PC-9 (cell line): ENCODE measurements at regions not wholly inside any gene's neighbourhood (a gene's known extent, or its start where the extent isn't known, plus 50 kb on each side); places are given as distances from the start of the nearest gene placed in this dataset.

Experiments used
- BruUV-seq: library from RNA; stranded (reverse); fragments of 400-500 nt; replicated peaks from 2 replicates; lab custom pipeline; 2021; lab: Mats Ljungman, UMichigan
- CTCF ChIA-PET: fragments of 300-600 bp; sonication (Branson Sonifier 250); formaldehyde crosslinking; loops from one replicate; lab custom pipeline; 2022; ENCODE audit warnings: antibody characterized with exemption; lab: Charles Lee
- POLR2A ChIA-PET: fragments of 300-600 bp; sonication (Branson Sonifier 250); formaldehyde crosslinking; loops from one replicate; lab custom pipeline; 2022; ENCODE audit warnings: antibody characterized with exemption; ENCODE audit not compliant: unreplicated experiment; lab: Charles Lee
- DNase-seq, 2 experiments: peaks; one replicate each; pipeline versions ENCODE4 v3.0.0 to v3.0.0-alpha.2; 2015 to 2022; ENCODE audit warnings: mixed read lengths in 1 of 2
- H2AFZ ChIP-seq: fragments of 200-600 bp; sonication (generic); 2 replicates; pipeline ENCODE4 v1.8.1; 2017; ENCODE audit warnings: antibody characterized with exemption
- H3F3A ChIP-seq: fragments of 200-600 bp; sonication (generic); 2 replicates; pipeline ENCODE4 v1.8.1; 2017; ENCODE audit warnings: antibody characterized with exemption, mild to moderate bottlenecking, low read depth; ENCODE audit not compliant: insufficient read depth
- H3K27ac ChIP-seq: fragments of 200-600 bp; sonication (generic); 2 replicates; pipeline ENCODE4 v1.6.1; 2016; ENCODE audit warnings: mixed run types
- H3K27me3 ChIP-seq: fragments of 200-600 bp; sonication (generic); 2 replicates; pipeline ENCODE4 v1.6.1; 2016; ENCODE audit warnings: low read depth, mixed run types; ENCODE audit not compliant: insufficient read depth
- H3K36me3 ChIP-seq: fragments of 200-600 bp; sonication (generic); 2 replicates; pipeline ENCODE4 v1.6.1; 2016; ENCODE audit warnings: low read depth, mixed run types
- H3K4me1 ChIP-seq: fragments of 200-600 bp; sonication (generic); replicated peaks from 2 replicates; pipeline ENCODE4 v1.6.1; 2016; ENCODE audit warnings: mixed run types; ENCODE audit not compliant: insufficient read depth
- H3K4me2 ChIP-seq: fragments of 200-600 bp; sonication (generic); 2 replicates; pipeline ENCODE4 v1.6.1; 2017; ENCODE audit warnings: mixed run types
- H3K4me3 ChIP-seq: fragments of 200-600 bp; sonication (generic); 2 replicates; pipeline ENCODE4 v1.6.1; 2016; ENCODE audit warnings: mixed run types
- H3K79me2 ChIP-seq: fragments of 200-600 bp; sonication (generic); 2 replicates; pipeline ENCODE4 v1.6.1; 2017; ENCODE audit warnings: low read depth, mixed run types
- H3K9me2 ChIP-seq: fragments of 200-600 bp; sonication (generic); 2 replicates; pipeline ENCODE4 v1.8.1; 2017; ENCODE audit warnings: mild to moderate bottlenecking; ENCODE audit not compliant: insufficient read depth
- H3K9me3 ChIP-seq: fragments of 200-600 bp; sonication (generic); 2 replicates; pipeline ENCODE4 v1.8.1; 2016; ENCODE audit warnings: low read depth; ENCODE audit not compliant: insufficient read depth
- H4K20me1 ChIP-seq: fragments of 200-600 bp; sonication (generic); 2 replicates; pipeline ENCODE4 v1.8.1; 2017; ENCODE audit not compliant: insufficient read depth
- CTCF ChIP-seq: fragments of 200-600 bp; sonication (generic); conservative IDR thresholded peaks from 2 replicates; pipeline ENCODE4 v1.6.1; 2017; ENCODE audit warnings: mixed run types, antibody characterized with exemption, mild to moderate bottlenecking, moderate library complexity
- EZH2 ChIP-seq: fragments of 200-600 bp; sonication (generic); IDR thresholded peaks from 2 replicates; pipeline ENCODE4 v1.8.0; 2017; ENCODE audit warnings: antibody characterized with exemption, low read depth
- intact Hi-C: fragments of 100-400 bp; cut with micrococcal nuclease; formaldehyde crosslinking; loops from one replicate; pipeline ENCODE4 v1.10.0; 2022; ENCODE audit not compliant: unreplicated experiment

- Histone ChIP-seq H3F3A (no peaks in the 10 kb centered on the region), H3K4me2 (no peak overlapping the region), H3K9me2 (no peaks in the 10 kb centered on the region), H3K27me3 (no peaks in the 10 kb centered on the region), H3K79me2 (no peaks in the 10 kb centered on the region), H4K20me1 (no peaks in the 10 kb centered on the region), H2AFZ (no peak overlapping the region), H3K4me3 (no peak overlapping the region), H3K27ac (no peak overlapping the region), H3K36me3 (no peaks in the 10 kb centered on the region), H3K9me3 (no peaks in the 10 kb centered on the region), H3K4me1 (no peaks in the 10 kb centered on the region)
- no TSS peak for BruUV-seq
- no peak for DNase-seq
- CTCF ChIA-PET, result no interaction called here
- POLR2A ChIA-PET, result no interaction called here
- intact Hi-C loops, result no loop called here
- TF ChIP-seq CTCF (no peak), EZH2 (no peak)
These were observed 171.5 kb upstream of the EDNRA start for GRCh38 chr4:147309434-147309833.

- no peaks in the 10 kb centered on the region for H3K36me3 ChIP-seq
- H3K27me3 ChIP-seq, result no peaks in the 10 kb centered on the region
- H3K79me2 ChIP-seq, result no peaks in the 10 kb centered on the region
- H4K20me1 ChIP-seq, result no peaks in the 10 kb centered on the region
- no peak for TF ChIP-seq CTCF
- no peak for TF ChIP-seq EZH2
- H3F3A ChIP-seq, result no peaks in the 10 kb centered on the region
- no peak overlapping the region for H3K4me2 ChIP-seq
- ChIA-PET POLR2A (no interaction called here), CTCF (no interaction called here)
- no peak overlapping the region for H3K4me3 ChIP-seq
- no peaks in the 10 kb centered on the region for H3K9me2 ChIP-seq
- no peaks in the 10 kb centered on the region for H3K9me3 ChIP-seq
- intact Hi-C loops, result no loop called here
- no TSS peak for BruUV-seq
- DNase-seq, result no peak
- H2AFZ ChIP-seq, result no peak overlapping the region
- H3K27ac ChIP-seq, result no peak overlapping the region
- no peaks in the 10 kb centered on the region for H3K4me1 ChIP-seq
These were observed 170.6 kb upstream of the EDNRA start for GRCh38 chr4:147310312-147310711.

- Histone ChIP-seq H3K4me1 (no peaks in the 10 kb centered on the region), H3K27ac (no peak overlapping the region), H3K27me3 (no peaks in the 10 kb centered on the region), H3K9me2 (no peaks in the 10 kb centered on the region), H2AFZ (no peak overlapping the region), H4K20me1 (no peaks in the 10 kb centered on the region), H3K79me2 (no peaks in the 10 kb centered on the region), H3K4me2 (no peak overlapping the region), H3K36me3 (no peaks in the 10 kb centered on the region), H3F3A (no peaks in the 10 kb centered on the region), H3K4me3 (no peak overlapping the region), H3K9me3 (no peaks in the 10 kb centered on the region)
- intact Hi-C loops, result no loop called here
- no peak for DNase-seq
- ChIA-PET CTCF (no interaction called here), POLR2A (no interaction called here)
- no TSS peak for BruUV-seq
- TF ChIP-seq CTCF, result no peak
- no peak for TF ChIP-seq EZH2
These were observed 168.9 kb upstream of the EDNRA start for GRCh38 chr4:147311956-147312355.
